ENCODE measurements at regions not wholly inside any gene's neighbourhood (a gene's known extent, or its start where the extent isn't known, plus 50 kb on each side); places are given as distances from the start of the nearest gene placed in this dataset.

- TF ChIP-seq EZH2 (IDR thresholded peaks at IDR 0.05; ENCODE audit: insufficient read depth, poor library complexity, severe bottlenecking): no peak
- TF ChIP-seq EZH2phosphoT487 (IDR thresholded peaks at IDR 0.05; ENCODE audit: insufficient read depth, low read depth): no peak
Measured at GRCh38 chr11:29268733-29269132, 748.1 kb downstream of the KCNA4 start.
